ENCODE measurements at regions not wholly inside any gene's neighbourhood (a gene's known extent, or its start where the extent isn't known, plus 50 kb on each side); places are given as distances from the start of the nearest gene placed in this dataset.

- Histone ChIP-seq H4K20me1 (ENCODE audit: insufficient read depth, low read length) (no peaks in the 10 kb centered on the region), H3K4me1 (ENCODE audit: insufficient read depth, low read length) (no peaks in the 10 kb centered on the region), H3K27me3 (ENCODE audit: insufficient read depth, low read length, poor library complexity) (peaks cover 3% of the 10 kb centered on the region), H3K4me2 (ENCODE audit: insufficient read depth, low read length) (no peak overlapping the region), H3K27ac (ENCODE audit: low read length) (no peak overlapping the region), H3K9ac (ENCODE audit: low read depth, low read length) (no peak overlapping the region), H3K36me3 (ENCODE audit: insufficient read depth, low read length) (no peaks in the 10 kb centered on the region), H2AFZ (ENCODE audit: low read depth, low read length) (no peak overlapping the region), H3K79me2 (ENCODE audit: insufficient read depth, low read length) (no peaks in the 10 kb centered on the region), H3K4me3 (ENCODE audit: low read depth in 1 of 2, low read length in 2 of 2) (no peak overlapping the region), H3K9me3 (ENCODE audit: insufficient read depth, low read length, severe bottlenecking) (no peaks in the 10 kb centered on the region)
- no peak for DNase-seq
- TF ChIP-seq EZH2 (IDR thresholded peaks at IDR 0.05; ENCODE audit: borderline replicate concordance, low read depth, low read length, severe bottlenecking): no peak
- ATAC-seq (ENCODE audit: insufficient read depth, low read depth): no peak
Measured at GRCh38 chr17:5815396-5815795, 231.1 kb upstream of the NLRP1 start.

- Histone ChIP-seq H3K4me3 (ENCODE audit: low read depth in 1 of 2, low read length in 2 of 2) (no peak overlapping the region), H3K27ac (ENCODE audit: low read length) (no peak overlapping the region), H3K27me3 (ENCODE audit: insufficient read depth, low read length, poor library complexity) (peaks cover 3% of the 10 kb centered on the region), H3K36me3 (ENCODE audit: insufficient read depth, low read length) (no peaks in the 10 kb centered on the region), H2AFZ (ENCODE audit: low read depth, low read length) (no peak overlapping the region), H3K4me2 (ENCODE audit: insufficient read depth, low read length) (no peak overlapping the region), H4K20me1 (ENCODE audit: insufficient read depth, low read length) (no peaks in the 10 kb centered on the region), H3K9me3 (ENCODE audit: insufficient read depth, low read length, severe bottlenecking) (no peaks in the 10 kb centered on the region), H3K9ac (ENCODE audit: low read depth, low read length) (no peak overlapping the region), H3K4me1 (ENCODE audit: insufficient read depth, low read length) (no peaks in the 10 kb centered on the region), H3K79me2 (ENCODE audit: insufficient read depth, low read length) (no peaks in the 10 kb centered on the region)
- TF ChIP-seq CTCF (IDR thresholded peaks at IDR 0.05; ENCODE audit: borderline replicate concordance, extremely low read depth, low read length, poor library complexity, severe bottlenecking) (no peak), EZH2 (IDR thresholded peaks at IDR 0.05; ENCODE audit: borderline replicate concordance, low read depth, low read length, severe bottlenecking) (no peak)
- DNase-seq (no peak), ATAC-seq (ENCODE audit: insufficient read depth, low read depth) (no peak)
Measured at GRCh38 chr17:5816491-5817070, 232.3 kb upstream of the NLRP1 start.

GRCh38 chr17:5817475-5818395 lies 233.4 kb upstream of the NLRP1 start:
- ATAC-seq (ENCODE audit: insufficient read depth, low read depth) (no peak), DNase-seq (no peak)
- Histone ChIP-seq H4K20me1 (ENCODE audit: insufficient read depth, low read length) (no peaks in the 10 kb centered on the region), H2AFZ (ENCODE audit: low read depth, low read length) (no peak overlapping the region), H3K36me3 (ENCODE audit: insufficient read depth, low read length) (no peaks in the 10 kb centered on the region), H3K9ac (ENCODE audit: low read depth, low read length) (no peak overlapping the region), H3K27ac (ENCODE audit: low read length) (no peak overlapping the region), H3K4me2 (ENCODE audit: insufficient read depth, low read length) (no peak overlapping the region), H3K9me3 (ENCODE audit: insufficient read depth, low read length, severe bottlenecking) (no peaks in the 10 kb centered on the region), H3K27me3 (ENCODE audit: insufficient read depth, low read length, poor library complexity) (peaks cover 3% of the 10 kb centered on the region), H3K4me3 (ENCODE audit: low read depth in 1 of 2, low read length in 2 of 2) (no peak overlapping the region), H3K4me1 (ENCODE audit: insufficient read depth, low read length) (no peaks in the 10 kb centered on the region), H3K79me2 (ENCODE audit: insufficient read depth, low read length) (no peaks in the 10 kb centered on the region)
- TF ChIP-seq EZH2 (IDR thresholded peaks at IDR 0.05; ENCODE audit: borderline replicate concordance, low read depth, low read length, severe bottlenecking): no peak
- no peak for TF ChIP-seq CTCF (IDR thresholded peaks at IDR 0.05; ENCODE audit: borderline replicate concordance, extremely low read depth, low read length, poor library complexity, severe bottlenecking)

GRCh38 chr17:5819396-5819795 lies 235.1 kb upstream of the NLRP1 start:
- Histone ChIP-seq H3K9ac (ENCODE audit: low read depth, low read length) (no peak overlapping the region), H3K4me2 (ENCODE audit: insufficient read depth, low read length) (no peak overlapping the region), H2AFZ (ENCODE audit: low read depth, low read length) (no peak overlapping the region), H3K4me3 (ENCODE audit: low read depth in 1 of 2, low read length in 2 of 2) (no peak overlapping the region), H3K9me3 (ENCODE audit: insufficient read depth, low read length, severe bottlenecking) (no peaks in the 10 kb centered on the region), H3K36me3 (ENCODE audit: insufficient read depth, low read length) (no peaks in the 10 kb centered on the region), H3K27ac (ENCODE audit: low read length) (no peak overlapping the region), H3K4me1 (ENCODE audit: insufficient read depth, low read length) (no peaks in the 10 kb centered on the region), H3K79me2 (ENCODE audit: insufficient read depth, low read length) (no peaks in the 10 kb centered on the region), H3K27me3 (ENCODE audit: insufficient read depth, low read length, poor library complexity) (peaks cover 3% of the 10 kb centered on the region), H4K20me1 (ENCODE audit: insufficient read depth, low read length) (no peaks in the 10 kb centered on the region)
- TF ChIP-seq EZH2 (IDR thresholded peaks at IDR 0.05; ENCODE audit: borderline replicate concordance, low read depth, low read length, severe bottlenecking) (no peak), CTCF (IDR thresholded peaks at IDR 0.05; ENCODE audit: borderline replicate concordance, extremely low read depth, low read length, poor library complexity, severe bottlenecking) (no peak)
- ATAC-seq (ENCODE audit: insufficient read depth, low read depth): no peak
- DNase-seq: no peak
